ENCODE measurements at regions not wholly inside any gene's neighbourhood (a gene's known extent, or its start where the extent isn't known, plus 50 kb on each side); places are given as distances from the start of the nearest gene placed in this dataset.

DNA sequence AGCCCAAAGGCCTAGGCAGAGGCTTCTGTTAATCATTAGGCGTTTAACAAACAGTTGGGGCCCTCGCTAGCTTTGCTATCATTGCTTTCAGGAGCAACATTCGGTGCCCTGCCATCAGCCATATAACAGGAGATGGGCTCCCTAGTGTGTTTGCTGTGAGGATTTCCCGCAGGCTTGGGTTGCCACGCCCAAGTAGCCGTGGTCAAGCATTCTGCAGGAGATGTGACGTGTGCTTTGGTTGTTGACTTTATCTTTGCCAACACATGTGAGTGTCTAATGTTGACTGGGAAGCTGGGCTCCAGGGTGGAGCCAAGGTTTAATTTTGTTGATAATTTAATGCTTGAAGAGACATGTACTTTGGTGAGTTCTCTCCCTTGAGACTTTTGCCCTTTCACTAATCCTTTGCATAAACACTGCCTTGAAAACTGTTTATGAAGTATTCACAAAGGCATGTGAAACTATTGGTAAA lies 184.6 kb upstream of the KIT start:
- DNase-seq (ENCODE audit: extremely low read depth, insufficient read length), result no peak
- H3K4me3 ChIP-seq (replicated peaks; ENCODE audit: low read depth, low read length), result no peak overlapping the region
- TF ChIP-seq CTCF (IDR thresholded peaks at IDR 0.05; ENCODE audit: insufficient read depth, low read length, poor library complexity, severe bottlenecking), result no peak
- no peaks in the 10 kb centered on the region for H3K36me3 ChIP-seq (ENCODE audit: control insufficient read depth, insufficient read depth, low read length)
- no peaks in the 10 kb centered on the region for H3K27me3 ChIP-seq (replicated peaks; ENCODE audit: control insufficient read depth, insufficient read depth, low read length)

DNA sequence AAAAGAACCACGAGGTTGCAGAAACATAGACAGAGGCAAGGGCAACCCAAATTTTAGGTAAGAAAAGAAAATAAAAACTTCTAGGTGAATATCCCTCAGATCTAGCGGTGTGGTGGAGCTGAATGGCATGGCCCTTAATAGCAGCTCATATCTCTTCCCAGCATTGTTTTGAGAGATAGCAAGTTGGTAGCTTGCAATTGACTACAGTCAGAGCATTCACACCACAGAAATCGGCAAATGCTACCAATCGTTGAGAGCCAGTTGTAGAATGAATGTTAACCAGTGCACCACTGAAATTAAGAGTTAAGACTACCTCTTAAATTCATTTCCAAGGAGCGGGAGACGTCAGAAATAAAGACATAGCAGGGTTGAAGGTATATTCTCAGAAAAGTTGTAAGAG lies 184.0 kb upstream of the KIT start:
- H3K4me3 ChIP-seq (replicated peaks; ENCODE audit: low read depth, low read length), result no peak overlapping the region
- no peak for TF ChIP-seq CTCF (IDR thresholded peaks at IDR 0.05; ENCODE audit: insufficient read depth, low read length, poor library complexity, severe bottlenecking)
- DNase-seq (ENCODE audit: extremely low read depth, insufficient read length), result no peak

GRCh38 chr4:54475546-54475945 lies 182.2 kb upstream of the KIT start:
- TF ChIP-seq CTCF (IDR thresholded peaks at IDR 0.05; ENCODE audit: insufficient read depth, low read length, poor library complexity, severe bottlenecking), result no peak
- DNase-seq (ENCODE audit: extremely low read depth, insufficient read length), result no peak
- H3K36me3 ChIP-seq (ENCODE audit: control insufficient read depth, insufficient read depth, low read length), result no peaks in the 10 kb centered on the region
- H3K27me3 ChIP-seq (replicated peaks; ENCODE audit: control insufficient read depth, insufficient read depth, low read length), result no peaks in the 10 kb centered on the region
- no peak overlapping the region for H3K4me3 ChIP-seq (replicated peaks; ENCODE audit: low read depth, low read length)

More for the DNA sequence above, 184.0 kb upstream of the KIT start:
- Histone ChIP-seq H3K27me3 (replicated peaks; ENCODE audit: control insufficient read depth, insufficient read depth, low read length) (no peaks in the 10 kb centered on the region), H3K36me3 (ENCODE audit: control insufficient read depth, insufficient read depth, low read length) (no peaks in the 10 kb centered on the region)

DNA sequence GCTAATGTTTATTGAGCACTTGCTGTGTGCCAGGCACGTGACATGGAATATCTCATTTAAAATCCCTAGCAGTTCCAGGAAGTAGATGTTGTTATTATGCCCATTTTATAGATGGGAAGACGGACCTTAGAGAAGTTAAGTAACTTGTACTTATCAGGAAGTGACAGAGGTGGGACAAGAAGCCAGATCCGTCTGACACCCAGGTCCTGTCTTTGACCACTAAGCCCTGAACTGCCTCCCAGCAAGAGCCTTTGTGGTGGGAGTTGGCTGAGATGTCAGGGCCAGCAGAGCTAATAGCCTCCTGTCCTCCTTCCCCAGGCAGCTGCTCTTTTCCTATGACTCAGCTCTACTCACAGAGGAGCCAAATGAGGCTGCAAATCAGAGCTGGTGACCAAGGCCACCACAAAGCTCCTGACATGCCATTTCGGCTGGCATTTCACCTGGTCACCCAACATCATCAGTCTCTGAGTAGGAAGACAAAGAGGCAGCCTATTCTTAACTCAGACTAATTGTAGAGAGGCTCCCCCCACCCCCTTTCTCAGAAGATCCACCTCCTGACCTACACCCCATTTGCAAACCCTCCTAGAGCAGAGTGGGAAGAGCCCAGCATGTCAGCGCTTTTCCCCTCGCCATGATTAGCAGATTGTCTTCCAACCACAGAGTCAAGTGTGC lies 175.1 kb upstream of the KIT start:
- DNase-seq (ENCODE audit: extremely low read depth, insufficient read length), result no peak
- no peaks in the 10 kb centered on the region for H3K27me3 ChIP-seq (replicated peaks; ENCODE audit: control insufficient read depth, insufficient read depth, low read length)
- no peak overlapping the region for H3K4me3 ChIP-seq (replicated peaks; ENCODE audit: low read depth, low read length)
- TF ChIP-seq CTCF (IDR thresholded peaks at IDR 0.05; ENCODE audit: insufficient read depth, low read length, poor library complexity, severe bottlenecking), result no peak
- H3K36me3 ChIP-seq (ENCODE audit: control insufficient read depth, insufficient read depth, low read length), result no peaks in the 10 kb centered on the region

- TF ChIP-seq CTCF (IDR thresholded peaks at IDR 0.05; ENCODE audit: insufficient read depth, low read length, poor library complexity, severe bottlenecking), result no peak
- no peak overlapping the region for H3K4me3 ChIP-seq (replicated peaks; ENCODE audit: low read depth, low read length)
- no peak for DNase-seq (ENCODE audit: extremely low read depth, insufficient read length)
- H3K27me3 ChIP-seq (replicated peaks; ENCODE audit: control insufficient read depth, insufficient read depth, low read length), result no peaks in the 10 kb centered on the region
- H3K36me3 ChIP-seq (ENCODE audit: control insufficient read depth, insufficient read depth, low read length), result no peaks in the 10 kb centered on the region
These were observed 173.4 kb upstream of the KIT start for GRCh38 chr4:54484383-54484782.

GRCh38 chr4:54487491-54487890 lies 170.3 kb upstream of the KIT start:
- no peak for DNase-seq (ENCODE audit: extremely low read depth, insufficient read length)
- no peaks in the 10 kb centered on the region for H3K36me3 ChIP-seq (ENCODE audit: control insufficient read depth, insufficient read depth, low read length)
- TF ChIP-seq CTCF (IDR thresholded peaks at IDR 0.05; ENCODE audit: insufficient read depth, low read length, poor library complexity, severe bottlenecking), result no peak
- no peaks in the 10 kb centered on the region; the same call in 1 of the 2 replicates for H3K27me3 ChIP-seq (replicated peaks; ENCODE audit: control insufficient read depth, insufficient read depth, low read length)
- H3K4me3 ChIP-seq (replicated peaks; ENCODE audit: low read depth, low read length), result no peak overlapping the region

Data from GM06990 (cell line).